ENCODE measurements at regions not wholly inside any gene's neighbourhood (a gene's known extent, or its start where the extent isn't known, plus 50 kb on each side); places are given as distances from the start of the nearest gene placed in this dataset.

DNA sequence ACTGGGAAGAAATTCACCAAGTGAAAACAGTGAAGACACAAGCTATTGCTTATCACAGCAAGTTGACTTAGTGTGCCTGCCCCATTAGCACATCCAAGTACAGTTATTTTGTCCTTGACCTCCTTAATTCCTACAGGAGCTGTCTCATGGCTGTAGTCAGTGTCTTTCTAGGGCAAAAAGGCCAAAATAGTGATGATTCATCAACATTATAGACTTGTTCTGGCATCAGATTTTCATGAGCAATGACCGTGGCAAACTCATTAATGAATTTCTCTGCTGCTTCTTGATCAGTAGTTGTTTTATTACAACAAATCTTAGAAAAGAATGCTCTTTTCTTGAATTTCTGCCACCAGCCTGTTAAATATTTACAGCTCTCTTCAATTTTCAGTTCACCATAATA lies 1169.3 kb upstream of the DDX18 start:
- DNase-seq (no peak), ATAC-seq (no peak)
- intact Hi-C loops (cut with DNase I, micrococcal nuclease), result no loop called here
- TF ChIP-seq, protein P1, sequence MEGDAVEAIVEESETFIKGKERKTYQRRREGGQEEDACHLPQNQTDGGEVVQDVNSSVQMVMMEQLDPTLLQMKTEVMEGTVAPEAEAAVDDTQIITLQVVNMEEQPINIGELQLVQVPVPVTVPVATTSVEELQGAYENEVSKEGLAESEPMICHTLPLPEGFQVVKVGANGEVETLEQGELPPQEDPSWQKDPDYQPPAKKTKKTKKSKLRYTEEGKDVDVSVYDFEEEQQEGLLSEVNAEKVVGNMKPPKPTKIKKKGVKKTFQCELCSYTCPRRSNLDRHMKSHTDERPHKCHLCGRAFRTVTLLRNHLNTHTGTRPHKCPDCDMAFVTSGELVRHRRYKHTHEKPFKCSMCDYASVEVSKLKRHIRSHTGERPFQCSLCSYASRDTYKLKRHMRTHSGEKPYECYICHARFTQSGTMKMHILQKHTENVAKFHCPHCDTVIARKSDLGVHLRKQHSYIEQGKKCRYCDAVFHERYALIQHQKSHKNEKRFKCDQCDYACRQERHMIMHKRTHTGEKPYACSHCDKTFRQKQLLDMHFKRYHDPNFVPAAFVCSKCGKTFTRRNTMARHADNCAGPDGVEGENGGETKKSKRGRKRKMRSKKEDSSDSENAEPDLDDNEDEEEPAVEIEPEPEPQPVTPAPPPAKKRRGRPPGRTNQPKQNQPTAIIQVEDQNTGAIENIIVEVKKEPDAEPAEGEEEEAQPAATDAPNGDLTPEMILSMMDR (IDR thresholded peaks at IDR 0.05), result no peak
- no peaks in the 10 kb centered on the region for H3K9me3 ChIP-seq
- no peaks in the 10 kb centered on the region for H3K36me3 ChIP-seq (ENCODE audit: low read depth)
- no peaks in the 10 kb centered on the region for H3K4me1 ChIP-seq (ENCODE audit: low read depth)
- H3K4me3 ChIP-seq, result no peak overlapping the region

DNA sequence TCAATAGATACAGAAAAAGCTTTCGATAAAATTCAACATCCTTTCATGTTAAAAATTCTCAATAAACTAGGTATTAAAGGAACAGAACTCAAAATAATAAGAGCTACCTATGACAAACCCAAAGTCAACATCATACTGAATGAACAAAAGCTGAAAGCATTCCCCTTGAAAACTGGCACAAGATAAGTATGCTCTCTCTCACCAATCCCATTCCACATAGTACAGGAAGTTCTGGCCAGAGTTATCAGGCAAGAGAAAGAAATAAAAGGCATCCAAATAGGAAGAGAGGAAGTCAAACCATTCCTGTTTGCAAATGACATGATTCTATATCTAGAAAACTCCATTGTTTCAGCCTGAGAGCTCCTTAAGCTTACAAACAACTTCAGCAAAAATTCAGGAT lies 1145.8 kb upstream of the DDX18 start:
- TF ChIP-seq, protein P1 (IDR thresholded peaks at IDR 0.05), result no peak
- ATAC-seq (no peak), DNase-seq (no peak)
- Histone ChIP-seq H3K4me1 (ENCODE audit: low read depth) (no peaks in the 10 kb centered on the region), H3K36me3 (ENCODE audit: low read depth) (no peaks in the 10 kb centered on the region), H3K4me3 (no peak overlapping the region), H3K9me3 (no peaks in the 10 kb centered on the region)
- intact Hi-C loops (cut with DNase I, micrococcal nuclease), result no loop called here

DNA sequence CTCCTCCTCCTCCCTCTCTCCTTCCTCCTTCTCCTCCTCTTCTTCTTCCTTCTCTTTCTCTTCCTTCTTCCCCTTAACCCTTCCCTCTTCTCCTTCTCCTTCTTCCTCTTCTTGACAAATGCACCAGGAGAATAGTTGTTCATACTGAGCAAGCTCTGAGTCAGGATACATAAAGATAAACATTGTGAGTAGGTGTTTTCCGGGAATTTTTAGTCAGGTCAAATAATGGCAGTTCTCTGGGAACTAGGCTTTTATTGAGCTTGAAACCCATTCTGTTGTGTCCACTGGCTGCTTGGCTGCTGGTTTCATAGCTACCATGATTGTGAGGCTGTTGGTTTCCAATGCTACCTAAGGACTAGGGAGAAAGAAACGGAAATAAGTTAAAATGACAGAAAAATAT lies 1144.7 kb upstream of the DDX18 start:
- Histone ChIP-seq H3K4me1 (ENCODE audit: low read depth) (no peaks in the 10 kb centered on the region), H3K4me3 (no peak overlapping the region), H3K9me3 (no peaks in the 10 kb centered on the region), H3K36me3 (ENCODE audit: low read depth) (no peaks in the 10 kb centered on the region)
- intact Hi-C loops (cut with DNase I, micrococcal nuclease), result no loop called here
- TF ChIP-seq, protein P1 (IDR thresholded peaks at IDR 0.05), result no peak
- DNase-seq (no peak), ATAC-seq (no peak)

DNA sequence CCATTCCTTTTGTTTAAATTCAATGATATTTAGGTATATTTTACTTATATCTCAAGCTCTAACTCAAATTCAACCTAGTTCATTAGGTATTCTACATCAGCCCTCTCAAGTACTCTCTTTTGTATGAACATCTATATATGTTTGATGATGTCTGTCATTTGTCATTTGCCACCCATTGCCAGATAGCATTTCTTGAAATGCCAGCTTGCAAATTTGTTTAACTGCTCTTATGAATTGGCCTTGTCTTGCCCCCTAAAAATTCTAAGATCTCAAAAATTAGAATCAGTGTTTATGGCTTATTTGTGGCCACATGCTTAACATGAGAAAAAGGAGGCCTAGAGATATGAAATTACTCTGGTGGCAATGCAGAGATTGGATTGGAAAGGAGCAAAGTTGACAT lies 1140.3 kb upstream of the DDX18 start:
- no peaks in the 10 kb centered on the region for H3K9me3 ChIP-seq
- ATAC-seq (no peak), DNase-seq (no peak)
- H3K36me3 ChIP-seq (ENCODE audit: low read depth), result no peaks in the 10 kb centered on the region
- intact Hi-C loops (cut with DNase I, micrococcal nuclease), result no loop called here
- H3K4me1 ChIP-seq (ENCODE audit: low read depth), result no peaks in the 10 kb centered on the region
- no peak overlapping the region for H3K4me3 ChIP-seq
- TF ChIP-seq, protein P1 (IDR thresholded peaks at IDR 0.05), result no peak

DNA sequence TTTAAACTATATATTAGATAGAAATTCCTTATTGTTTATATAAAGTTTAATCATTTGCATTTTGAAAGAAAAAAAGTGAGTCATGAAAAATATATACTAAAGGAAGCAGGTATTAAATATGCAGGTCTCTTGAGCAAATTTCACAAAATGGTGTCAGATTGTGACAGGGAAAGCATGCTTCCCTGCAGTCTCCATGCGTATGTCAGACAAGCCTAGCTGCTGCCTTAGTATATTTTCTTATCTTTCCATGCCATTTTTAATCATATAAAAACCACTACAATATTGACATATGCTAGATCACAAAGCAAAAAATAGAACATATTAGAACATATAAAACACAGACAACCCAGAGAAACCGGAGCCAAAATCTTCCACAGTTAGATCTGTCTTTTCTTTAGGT lies 1137.7 kb upstream of the DDX18 start:
- no peaks in the 10 kb centered on the region for H3K4me1 ChIP-seq (ENCODE audit: low read depth)
- no peak for DNase-seq
- ATAC-seq, result no peak
- H3K4me3 ChIP-seq, result no peak overlapping the region
- TF ChIP-seq, protein P1 (IDR thresholded peaks at IDR 0.05), result no peak
- intact Hi-C loops (cut with DNase I, micrococcal nuclease), result no loop called here
- H3K36me3 ChIP-seq (ENCODE audit: low read depth), result no peaks in the 10 kb centered on the region
- H3K9me3 ChIP-seq, result no peaks in the 10 kb centered on the region

DNA sequence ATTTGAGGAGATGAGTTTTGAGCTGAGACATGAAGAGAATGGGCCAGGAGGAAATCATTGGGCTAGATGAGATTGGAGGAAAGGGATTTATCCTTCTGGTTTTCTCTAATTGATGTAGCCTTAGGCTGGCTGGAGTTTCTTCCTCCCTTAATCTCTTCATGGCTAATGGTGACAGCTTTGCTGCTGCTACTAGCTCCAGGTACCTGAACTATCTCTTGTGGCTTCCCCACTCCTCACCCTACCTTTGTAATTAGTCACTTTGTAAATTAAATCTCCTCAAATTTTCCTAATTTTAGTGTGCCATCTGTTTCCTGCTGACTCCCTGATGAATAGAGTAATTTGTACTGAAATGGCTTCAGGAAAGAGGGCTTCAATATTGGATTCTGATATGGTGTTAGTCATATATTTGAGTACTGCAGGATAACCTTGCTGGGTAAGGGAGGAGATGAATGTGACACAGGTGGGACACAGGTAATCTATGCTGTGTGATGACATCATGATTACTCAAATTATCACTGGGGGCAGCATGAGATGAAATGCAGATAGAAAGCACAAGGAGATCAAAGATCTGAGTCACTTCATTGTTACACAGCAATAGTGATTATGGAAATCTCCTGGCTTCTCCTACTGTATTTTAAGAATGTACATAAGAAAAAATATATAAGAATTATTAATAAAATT lies 1134.1 kb upstream of the DDX18 start:
- H3K9me3 ChIP-seq, result no peaks in the 10 kb centered on the region
- no peaks in the 10 kb centered on the region for H3K36me3 ChIP-seq (ENCODE audit: low read depth)
- H3K4me3 ChIP-seq, result no peak overlapping the region
- no peaks in the 10 kb centered on the region for H3K4me1 ChIP-seq (ENCODE audit: low read depth)
- ATAC-seq, result no peak
- TF ChIP-seq, protein P1 (IDR thresholded peaks at IDR 0.05), result no peak
- intact Hi-C loops (cut with DNase I, micrococcal nuclease), result no loop called here
- no peak for DNase-seq
